Activated CD4-positive, alpha-beta memory T cell treated with anti-CD3 and anti-CD28 coated beads for 36 hours (primary cell): ENCODE measurements at regions not wholly inside any gene's neighbourhood (a gene's known extent, or its start where the extent isn't known, plus 50 kb on each side); places are given as distances from the start of the nearest gene placed in this dataset.

Experiments
- CTCF ChIA-PET: fragments of 350-600 bp; sonication (Branson Sonifier 250); formaldehyde crosslinking; loops from one replicate; lab custom pipeline; 2021; ENCODE audit warnings: antibody characterized with exemption, inconsistent platforms; lab: Charles Lee
- POLR2A ChIA-PET: fragments of 350-600 bp; sonication (Branson Sonifier 250); formaldehyde crosslinking; loops from one replicate; lab custom pipeline; 2021; ENCODE audit warnings: antibody characterized with exemption; lab: Charles Lee
- DNase-seq: peaks from one replicate; pipeline ENCODE4 v3.0.0-alpha.2; 2020
- H3K27ac Mint-ChIP-seq: one replicate; pipeline ENCODE4 v1.8.0; 2021; ENCODE audit warnings: mixed read lengths
- H3K27me3 Mint-ChIP-seq: one replicate; pipeline ENCODE4 v1.8.0; 2021; ENCODE audit warnings: mixed read lengths
- H3K36me3 Mint-ChIP-seq: one replicate; pipeline ENCODE4 v1.8.0; 2021; ENCODE audit warnings: mixed read lengths
- H3K4me1 Mint-ChIP-seq: one replicate; pipeline ENCODE4 v1.8.0; 2021; ENCODE audit warnings: low read depth, mixed read lengths
- H3K4me3 Mint-ChIP-seq: one replicate; pipeline ENCODE4 v1.8.0; 2021; ENCODE audit warnings: mild to moderate bottlenecking, mixed read lengths
- H3K9me3 Mint-ChIP-seq: one replicate; pipeline ENCODE4 v1.8.0; 2021; ENCODE audit warnings: mixed read lengths
- intact Hi-C: fragments of 100-400 bp; cut with micrococcal nuclease; formaldehyde crosslinking; loops from one replicate; pipeline ENCODE4 v1.15.1; 2023

DNA sequence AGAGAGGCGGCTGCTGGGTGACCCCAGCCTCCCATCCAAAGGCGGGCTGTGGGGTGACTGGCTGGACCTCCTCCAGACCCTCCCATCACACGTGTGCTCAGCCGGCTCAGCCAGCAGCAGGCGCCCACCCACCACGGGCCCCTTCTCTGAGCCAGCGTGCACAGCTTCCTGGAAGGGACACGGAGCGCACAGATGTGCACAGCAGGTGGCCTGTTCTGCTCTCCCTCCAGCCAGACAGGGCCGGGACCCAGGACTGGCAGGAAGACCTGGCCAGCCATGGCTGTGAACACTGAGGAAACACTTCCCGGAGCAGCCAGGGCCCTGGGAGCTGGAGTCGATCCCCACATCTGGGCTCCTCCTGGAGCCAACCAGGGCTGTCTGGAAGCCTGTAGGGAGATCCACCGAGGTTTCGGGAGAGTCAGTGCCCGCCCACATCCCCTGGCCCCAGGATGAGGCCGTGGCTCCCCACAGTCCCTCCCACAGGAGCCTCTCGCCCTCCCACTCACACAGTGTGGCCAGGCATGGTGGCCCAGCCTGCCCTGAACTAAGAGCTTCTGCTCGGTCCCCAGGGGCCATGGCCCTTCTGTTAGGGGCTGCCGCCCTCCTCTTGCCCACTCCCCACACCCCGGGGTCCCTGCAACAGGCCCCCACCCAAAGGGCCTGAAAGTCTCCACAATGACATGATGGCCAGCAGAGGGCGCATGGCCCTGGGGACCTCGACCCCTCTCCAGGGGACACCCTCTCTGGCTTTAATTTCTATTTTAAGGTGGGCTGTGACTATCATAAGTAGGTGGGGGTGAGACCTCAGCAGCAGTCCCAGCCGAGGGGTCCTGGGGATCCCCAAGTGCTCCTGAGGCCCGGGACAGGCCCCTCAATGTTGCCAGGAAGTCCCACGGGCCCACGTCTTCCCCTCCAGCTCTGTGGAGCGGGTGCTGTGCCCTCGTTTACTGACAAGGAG lies 90.6 kb upstream of the FGF3 start:
- Mint-ChIP-seq H3K9me3 (no peaks in the 10 kb centered on the region), H3K36me3 (no peaks in the 10 kb centered on the region), H3K27me3 (peaks cover 26% of the 10 kb centered on the region), H3K4me1 (no peaks in the 10 kb centered on the region), H3K4me3 (no peak overlapping the region), H3K27ac (no peak overlapping the region)
- intact Hi-C loops: no loop called here
- DNase-seq: no peak
- ChIA-PET POLR2A (no interaction called here), CTCF (interaction anchor here (1.1 to 1.9 kb wide), 5 partner anchors 9 to 288 kb away, joined by 3 to 5 read pairs (median 4); no protein-coding TSS in a partner anchor)

DNA sequence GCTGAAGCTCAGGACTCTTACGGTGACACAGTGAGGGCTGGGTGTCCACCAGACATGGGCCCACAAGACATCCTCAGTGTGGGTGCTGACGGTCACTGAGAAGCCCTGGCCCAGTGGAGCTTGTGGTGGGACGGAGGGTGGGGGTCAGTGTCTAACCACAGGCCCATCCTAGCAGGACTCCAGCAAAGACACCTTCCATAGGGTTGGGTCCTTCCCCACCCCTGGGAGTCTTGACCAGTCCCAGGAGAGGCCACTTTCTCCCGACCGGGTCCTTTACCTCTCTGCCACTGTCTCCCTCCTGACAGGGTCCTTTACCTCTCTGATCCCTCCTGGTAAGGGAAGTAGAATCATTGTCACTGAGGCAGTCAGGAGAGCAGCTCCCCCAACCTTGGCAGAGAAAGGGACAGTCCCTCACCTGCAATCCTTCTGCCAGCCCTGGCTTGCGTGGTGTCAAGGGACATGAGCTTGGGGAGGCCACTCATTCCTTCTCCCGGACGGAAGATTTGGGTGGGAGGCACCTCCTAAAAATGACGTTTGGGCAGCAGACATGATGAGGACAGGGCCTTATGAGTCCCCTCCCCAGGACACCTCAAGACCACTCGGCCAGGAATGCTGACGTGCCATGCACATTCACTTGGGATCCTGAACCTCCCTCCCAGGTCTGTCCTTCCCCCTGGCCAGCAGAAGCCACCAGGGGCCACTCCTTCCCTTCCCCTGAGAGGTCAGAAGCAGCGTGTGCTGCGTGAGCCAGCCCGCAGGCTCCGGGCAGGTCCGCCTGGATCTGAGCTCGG lies 91.5 kb upstream of the FGF3 start:
- Mint-ChIP-seq H3K4me3 (no peak overlapping the region), H3K27me3 (peaks cover 32% of the 10 kb centered on the region), H3K36me3 (no peaks in the 10 kb centered on the region), H3K27ac (no peak overlapping the region), H3K4me1 (peaks cover 1% of the 10 kb centered on the region), H3K9me3 (no peaks in the 10 kb centered on the region)
- POLR2A ChIA-PET: no interaction called here
- intact Hi-C loops: no loop called here
- no peak for DNase-seq
- CTCF ChIA-PET: interaction anchor here (0.6 to 1.7 kb wide), 3 partner anchors 10 to 287 kb away, joined by 3 to 4 read pairs (median 3); no protein-coding TSS in a partner anchor

DNA sequence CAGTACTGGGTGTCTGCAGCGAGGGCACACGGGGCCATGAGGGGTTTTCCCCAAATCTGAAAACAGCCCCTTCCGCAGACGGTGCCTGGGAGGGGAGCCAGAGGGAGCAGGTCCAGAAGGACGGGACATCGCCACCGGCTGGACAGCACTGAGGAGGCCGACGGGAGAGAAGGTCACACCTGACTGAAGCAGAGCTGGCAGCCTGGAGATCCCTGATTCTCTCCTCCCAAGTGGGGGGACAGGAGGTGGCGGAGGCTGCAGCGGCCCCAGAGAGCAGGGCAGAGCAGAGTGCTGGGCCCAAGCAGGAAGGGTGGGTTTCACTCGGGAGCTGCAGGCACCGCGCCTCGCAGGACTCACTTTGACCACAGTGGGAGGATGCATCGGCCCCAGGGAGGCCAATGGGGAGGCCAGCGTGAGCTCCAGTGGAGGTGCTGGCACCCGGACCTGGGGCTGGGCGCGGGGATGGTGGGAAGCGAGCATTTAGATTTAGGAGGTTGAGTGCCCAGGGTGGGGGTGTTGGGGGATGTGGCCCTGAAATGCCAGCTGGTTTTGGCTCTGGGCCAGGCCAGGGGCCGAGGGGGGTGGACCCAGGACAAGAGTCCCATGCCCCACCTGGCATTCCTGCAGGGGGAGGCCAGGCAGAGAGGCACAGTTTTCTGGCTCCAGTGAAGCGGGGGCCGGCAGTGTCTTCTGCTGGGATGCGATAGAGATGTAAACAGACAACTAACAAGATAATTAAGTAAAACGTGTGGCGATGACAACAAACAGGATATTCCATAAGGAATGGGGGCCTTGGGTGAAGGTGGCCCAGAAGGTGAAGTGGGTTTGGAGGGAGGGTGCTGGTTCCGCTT lies 92.3 kb upstream of the FGF3 start:
- Mint-ChIP-seq H3K36me3 (no peaks in the 10 kb centered on the region), H3K27ac (no peak overlapping the region), H3K4me3 (no peak overlapping the region), H3K4me1 (peaks cover 1% of the 10 kb centered on the region), H3K27me3 (peaks cover 32% of the 10 kb centered on the region), H3K9me3 (no peaks in the 10 kb centered on the region)
- POLR2A ChIA-PET: no interaction called here
- DNase-seq: no peak
- CTCF ChIA-PET: interaction anchor here (0.6 kb wide), 1 partner anchor 287 kb away, joined by 3 read pairs; no protein-coding TSS in a partner anchor
- intact Hi-C loops: no loop called here

DNA sequence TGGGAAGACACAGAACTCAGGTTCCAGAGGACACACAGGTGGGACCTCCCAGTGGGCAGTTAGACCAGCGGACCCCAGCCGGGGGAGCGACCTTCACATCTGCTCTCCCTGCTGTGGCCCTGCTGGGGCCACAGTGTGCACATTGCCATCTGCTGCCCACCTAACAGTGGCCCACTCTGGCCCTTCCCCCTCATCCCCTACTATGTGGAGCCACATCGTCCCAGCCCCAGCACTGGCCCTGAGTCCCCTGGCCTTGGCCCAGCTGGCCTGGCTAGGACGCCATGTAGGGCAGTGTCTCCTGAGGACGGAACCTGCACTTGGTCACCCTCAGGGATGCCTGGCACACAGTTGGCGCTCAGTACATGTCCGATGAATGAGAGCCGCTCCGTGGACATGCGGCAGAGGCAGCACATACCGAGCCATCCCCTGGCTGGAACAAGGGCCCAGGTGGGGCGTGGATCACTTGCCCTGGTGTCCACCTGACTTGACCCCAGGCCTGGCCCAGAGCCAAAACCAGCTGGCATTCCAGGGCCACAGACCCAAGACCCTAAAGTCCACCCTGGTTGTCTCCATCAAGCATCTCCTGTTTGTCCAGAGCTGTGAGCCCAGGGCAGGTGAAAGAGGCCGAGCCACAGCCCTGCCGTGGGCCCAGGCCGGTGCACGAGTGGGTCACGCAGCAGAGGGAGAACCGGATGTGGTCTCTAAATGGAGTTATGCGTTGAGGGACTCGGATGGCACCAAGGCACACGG lies 93.1 kb upstream of the FGF3 start:
- Mint-ChIP-seq H3K27ac (no peak overlapping the region), H3K36me3 (no peaks in the 10 kb centered on the region), H3K27me3 (peaks cover 29% of the 10 kb centered on the region), H3K4me3 (no peak overlapping the region), H3K9me3 (no peaks in the 10 kb centered on the region), H3K4me1 (peaks cover 1% of the 10 kb centered on the region)
- CTCF ChIA-PET: interaction anchor here (0.7 to 1.4 kb wide), 3 partner anchors 16 to 280 kb away, joined by 3 to 6 read pairs (median 4); no protein-coding TSS in a partner anchor
- DNase-seq: no peak
- intact Hi-C loops: no loop called here
- POLR2A ChIA-PET: no interaction called here

DNA sequence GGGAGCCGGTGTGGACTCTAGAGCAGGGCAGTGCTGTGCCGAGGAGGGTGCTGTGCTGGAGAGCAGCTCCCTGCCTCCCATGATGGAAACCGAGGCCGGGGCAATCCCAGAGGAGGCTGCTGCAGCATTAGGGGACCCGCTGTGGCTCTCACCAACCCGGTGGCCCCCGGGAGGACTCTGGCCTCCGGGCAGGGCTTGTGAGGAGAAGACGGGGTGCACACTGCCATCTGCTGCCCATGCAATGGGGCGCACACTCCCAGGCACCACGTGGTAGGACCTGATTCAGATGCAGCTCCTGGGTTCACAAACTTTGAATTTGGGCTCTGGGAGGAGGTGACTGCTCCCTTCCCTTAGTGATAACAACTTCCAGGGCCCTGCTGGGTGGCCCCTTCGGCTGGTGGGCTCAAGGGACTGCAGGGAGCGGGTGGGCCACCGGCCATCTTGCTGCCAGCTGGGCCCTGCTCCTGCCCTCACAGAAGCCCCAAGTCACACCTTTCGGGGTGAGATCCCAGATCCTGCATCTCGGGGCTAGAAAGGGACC lies 93.8 kb upstream of the FGF3 start:
- CTCF ChIA-PET: interaction anchor here (0.6 to 1.4 kb wide), 4 partner anchors 17 to 284 kb away, joined by 3 to 6 read pairs (median 4); no protein-coding TSS in a partner anchor
- intact Hi-C loops: no loop called here
- POLR2A ChIA-PET: no interaction called here

DNA sequence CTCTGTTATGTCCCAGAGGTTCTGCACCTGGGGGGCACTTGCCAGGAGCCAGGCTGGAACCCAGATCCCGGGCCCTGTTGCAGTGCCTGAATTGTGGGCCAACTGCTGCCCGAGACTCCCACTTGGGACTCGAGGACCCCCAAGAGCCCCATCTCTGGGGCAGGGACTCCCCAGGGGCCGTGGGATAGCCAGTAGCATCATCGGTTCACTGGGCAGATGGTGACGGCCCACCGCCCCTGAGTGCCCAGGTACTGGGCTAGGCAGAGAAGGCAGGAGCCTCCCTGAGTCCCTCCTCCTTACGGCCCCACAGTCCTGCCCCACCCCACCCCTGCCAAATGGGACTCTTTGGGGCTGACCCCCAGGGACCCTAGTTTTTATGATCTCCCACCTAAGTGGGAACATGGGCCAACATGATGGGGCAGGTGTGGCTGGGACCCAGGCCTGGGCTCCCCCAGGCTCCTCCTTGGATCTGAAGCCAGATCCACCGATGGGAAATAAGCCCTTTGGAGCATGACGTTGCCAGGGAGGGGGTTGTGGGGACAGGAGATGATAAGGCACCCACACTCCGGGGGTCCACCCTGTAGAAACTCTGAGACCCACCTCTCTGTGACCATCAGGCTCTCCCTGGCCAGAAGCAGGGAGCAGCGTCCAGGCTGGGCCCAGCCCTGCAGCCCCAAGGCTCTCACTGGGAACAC lies 94.5 kb upstream of the FGF3 start:
- intact Hi-C loops: no loop called here
- no peak overlapping the region for H3K27ac Mint-ChIP-seq
- no peaks in the 10 kb centered on the region for H3K36me3 Mint-ChIP-seq
- POLR2A ChIA-PET: no interaction called here
- peaks cover 28% of the 10 kb centered on the region for H3K27me3 Mint-ChIP-seq
- DNase-seq: no peak
- CTCF ChIA-PET: interaction anchor here (0.6 to 1.4 kb wide), 3 partner anchors 228 to 283 kb away, joined by 3 to 6 read pairs (median 4); no protein-coding TSS in a partner anchor
- no peak overlapping the region for H3K4me3 Mint-ChIP-seq
- no peaks in the 10 kb centered on the region for H3K9me3 Mint-ChIP-seq
- peaks cover 1% of the 10 kb centered on the region for H3K4me1 Mint-ChIP-seq

More for the DNA sequence above, 93.8 kb upstream of the FGF3 start:
- H3K4me1 Mint-ChIP-seq: peaks cover 1% of the 10 kb centered on the region
- peaks cover 27% of the 10 kb centered on the region for H3K27me3 Mint-ChIP-seq
- no peaks in the 10 kb centered on the region for H3K36me3 Mint-ChIP-seq
- no peak for DNase-seq
- no peaks in the 10 kb centered on the region for H3K9me3 Mint-ChIP-seq
- no peak overlapping the region for H3K27ac Mint-ChIP-seq
- no peak overlapping the region for H3K4me3 Mint-ChIP-seq

DNA sequence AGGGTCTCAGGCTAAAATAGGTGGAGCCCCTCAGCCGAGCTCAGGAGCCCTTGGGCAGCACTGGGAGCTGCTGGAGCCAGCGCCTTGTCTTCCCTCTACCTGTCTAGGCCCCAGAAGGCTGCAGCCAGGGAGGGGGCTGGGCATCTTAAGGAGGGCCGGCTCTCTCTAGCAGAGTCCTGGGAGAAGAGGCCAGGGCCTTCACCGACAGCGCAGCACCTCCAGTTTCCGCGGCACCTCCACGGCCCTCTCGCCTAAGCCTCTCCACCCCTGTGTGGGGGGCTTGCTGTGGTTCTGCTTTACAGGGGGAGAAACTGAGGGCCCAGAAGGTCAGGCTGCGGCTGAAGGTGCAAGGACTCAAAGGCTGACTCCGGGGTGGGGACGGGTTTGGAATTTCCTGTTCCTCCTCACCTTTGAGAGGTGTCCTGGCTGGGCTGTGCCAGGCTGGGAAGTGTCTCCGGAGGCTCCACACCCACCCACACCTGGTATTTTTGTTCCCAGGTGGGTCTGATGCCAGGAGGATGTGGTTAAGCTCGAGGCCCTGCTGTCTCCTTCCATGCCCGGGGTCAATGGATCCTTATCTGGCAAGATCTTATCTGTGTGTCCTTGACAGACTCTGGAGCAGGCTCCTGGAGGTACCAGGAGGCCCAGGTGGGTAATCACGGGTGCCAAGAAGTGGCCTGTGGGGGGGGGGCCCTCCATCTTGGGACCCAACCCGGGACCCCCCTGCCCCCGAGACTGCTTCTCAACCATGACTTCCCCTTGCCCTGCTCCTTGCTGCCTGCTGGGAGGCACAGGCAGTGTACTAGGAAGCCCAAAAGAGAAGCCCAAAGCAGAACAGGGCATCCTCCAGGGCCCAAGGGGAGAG lies 95.3 kb upstream of the FGF3 start:
- intact Hi-C loops: no loop called here
- no peak overlapping the region for H3K4me3 Mint-ChIP-seq
- peaks cover 30% of the 10 kb centered on the region for H3K27me3 Mint-ChIP-seq
- no peaks in the 10 kb centered on the region for H3K36me3 Mint-ChIP-seq
- no peak overlapping the region for H3K27ac Mint-ChIP-seq
- H3K9me3 Mint-ChIP-seq: no peaks in the 10 kb centered on the region
- DNase-seq: no peak
- peaks cover 1% of the 10 kb centered on the region for H3K4me1 Mint-ChIP-seq
- ChIA-PET POLR2A (no interaction called here), CTCF (interaction anchor here (0.6 to 1.6 kb wide), 6 partner anchors 110 to 295 kb away, joined by 3 to 8 read pairs (median 3); no protein-coding TSS in a partner anchor)

DNA sequence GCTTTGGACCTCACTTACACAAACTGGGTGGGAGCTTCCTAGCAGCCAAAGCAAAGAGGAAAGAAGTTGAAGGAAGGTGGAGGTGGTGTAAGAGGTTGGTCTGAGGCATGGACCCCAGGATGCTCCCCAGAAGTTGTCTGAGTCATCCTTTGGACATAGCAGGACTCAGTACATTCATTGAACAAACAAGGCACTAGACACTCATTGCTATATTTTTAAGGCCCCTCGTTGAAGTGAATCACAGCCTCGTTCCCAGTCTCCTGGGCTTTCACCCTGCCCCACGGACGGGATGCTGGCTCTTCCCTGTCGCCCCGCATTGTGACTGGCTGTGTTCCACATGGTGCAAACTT lies 95.9 kb upstream of the FGF3 start:
- Mint-ChIP-seq H3K9me3 (no peaks in the 10 kb centered on the region), H3K4me3 (no peak overlapping the region), H3K36me3 (no peaks in the 10 kb centered on the region), H3K4me1 (peaks cover 1% of the 10 kb centered on the region), H3K27ac (no peak overlapping the region), H3K27me3 (peaks cover 30% of the 10 kb centered on the region)
- intact Hi-C loops: no loop called here
- POLR2A ChIA-PET: no interaction called here
- no peak for DNase-seq
- CTCF ChIA-PET: interaction anchor here (0.6 to 1.6 kb wide), 6 partner anchors 109 to 295 kb away, joined by 3 to 8 read pairs (median 3); no protein-coding TSS in a partner anchor

DNA sequence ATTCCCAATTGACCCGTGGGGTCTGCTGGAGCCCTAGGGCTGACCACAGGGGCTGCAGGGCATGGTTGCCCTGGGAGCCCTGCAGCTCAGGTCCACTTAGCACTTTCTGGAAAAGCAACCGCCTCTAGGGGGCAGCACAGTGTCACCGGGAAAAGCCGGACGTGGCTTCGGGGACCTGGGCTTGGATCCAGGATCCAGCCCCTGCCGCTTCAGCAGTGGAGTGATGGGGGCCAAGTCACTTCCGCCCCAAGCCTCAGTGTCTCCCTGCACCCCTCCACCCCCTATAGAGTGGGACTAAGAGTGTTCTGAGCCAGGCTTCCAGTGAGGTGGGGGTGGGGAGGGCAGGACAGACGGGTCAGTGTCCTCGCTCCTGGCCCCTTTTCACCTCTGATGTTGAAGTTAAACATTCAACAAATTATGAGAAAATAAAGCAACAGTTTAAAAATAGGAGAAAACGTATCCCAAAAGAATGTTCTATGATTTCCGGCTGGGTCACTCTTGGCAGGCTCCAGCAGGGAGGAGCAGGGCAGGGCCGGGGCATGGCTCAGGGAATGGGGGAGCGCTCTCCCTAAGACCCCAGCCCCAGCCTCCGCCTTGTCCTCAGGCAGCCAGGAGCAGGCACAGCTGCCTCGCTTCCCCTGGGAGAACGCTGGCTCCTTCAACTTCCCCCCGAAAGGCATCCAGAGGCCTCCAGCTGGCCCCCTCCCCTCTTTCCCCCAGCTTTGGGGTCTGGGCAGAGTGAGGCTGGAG lies 96.5 kb upstream of the FGF3 start:
- Mint-ChIP-seq H3K9me3 (no peaks in the 10 kb centered on the region), H3K4me3 (no peak overlapping the region), H3K27ac (no peak overlapping the region), H3K4me1 (peaks cover 1% of the 10 kb centered on the region), H3K36me3 (no peaks in the 10 kb centered on the region), H3K27me3 (peaks cover 30% of the 10 kb centered on the region)
- intact Hi-C loops: no loop called here
- ChIA-PET POLR2A (interaction anchor here (0.5 kb wide), 1 partner anchor 492 kb away, joined by 3 read pairs; no protein-coding TSS in a partner anchor), CTCF (interaction anchor here (0.6 to 1.7 kb wide), 8 partner anchors 109 to 294 kb away, joined by 3 to 8 read pairs (median 3); no protein-coding TSS in a partner anchor)
- DNase-seq: peak; percentile 69
